WTC11 (cell line): ENCODE measurements at regions not wholly inside any gene's neighbourhood (a gene's known extent, or its start where the extent isn't known, plus 50 kb on each side); places are given as distances from the start of the nearest gene placed in this dataset.

Experiments
- E2F1 ChIP-seq: sonication (generic); formaldehyde crosslinking; IDR thresholded peaks from 2 replicates; pipeline ENCODE4 v1.8.0; 2022; ENCODE audit warnings: mild to moderate bottlenecking, missing genetic modification reagents
- ESRRA ChIP-seq: sonication (generic); formaldehyde crosslinking; IDR thresholded peaks from 2 replicates; pipeline ENCODE4 v1.8.1; 2022; ENCODE audit warnings: mild to moderate bottlenecking, missing genetic modification reagents, borderline replicate concordance
- MXD4 ChIP-seq: fragments of 250-450 bp; sonication (Bioruptor Pico); IDR thresholded peaks from 2 replicates; pipeline ENCODE4 v1.8.0; 2021; ENCODE audit warnings: mild to moderate bottlenecking, moderate library complexity, borderline replicate concordance
- MYBL2 ChIP-seq: sonication (generic); formaldehyde crosslinking; IDR thresholded peaks from 2 replicates; pipeline ENCODE4 v1.8.1; 2023; ENCODE audit warnings: mild to moderate bottlenecking, moderate library complexity, missing genetic modification reagents
- RELA ChIP-seq: sonication (generic); formaldehyde crosslinking; IDR thresholded peaks from 2 replicates; pipeline ENCODE4 v1.8.1; 2022; ENCODE audit warnings: missing genetic modification reagents, mild to moderate bottlenecking, borderline replicate concordance
- ZNF138 ChIP-seq: sonication (generic); formaldehyde crosslinking; conservative IDR thresholded peaks from 2 replicates; pipeline ENCODE4 v1.8.1; 2022; ENCODE audit warnings: mild to moderate bottlenecking, moderate library complexity, missing genetic modification reagents
- ZNF416 ChIP-seq: fragments of 250-450 bp; sonication (Bioruptor Pico); IDR thresholded peaks from 2 replicates; pipeline ENCODE4 v1.9.0; 2021; ENCODE audit warnings: mild to moderate bottlenecking, inconsistent platforms
- ZNF532 ChIP-seq: fragments of 250-450 bp; sonication (Bioruptor Pico); IDR thresholded peaks from 2 replicates; pipeline ENCODE4 v1.9.0; 2021; ENCODE audit warnings: mild to moderate bottlenecking, borderline replicate concordance
- TF ChIP-seq, protein P1 (sequence below): fragments of 200-600 bp; IDR thresholded peaks from 2 replicates; pipeline ENCODE4 v1.8.0; 2022; ENCODE audit warnings: antibody characterized with exemption

DNA sequence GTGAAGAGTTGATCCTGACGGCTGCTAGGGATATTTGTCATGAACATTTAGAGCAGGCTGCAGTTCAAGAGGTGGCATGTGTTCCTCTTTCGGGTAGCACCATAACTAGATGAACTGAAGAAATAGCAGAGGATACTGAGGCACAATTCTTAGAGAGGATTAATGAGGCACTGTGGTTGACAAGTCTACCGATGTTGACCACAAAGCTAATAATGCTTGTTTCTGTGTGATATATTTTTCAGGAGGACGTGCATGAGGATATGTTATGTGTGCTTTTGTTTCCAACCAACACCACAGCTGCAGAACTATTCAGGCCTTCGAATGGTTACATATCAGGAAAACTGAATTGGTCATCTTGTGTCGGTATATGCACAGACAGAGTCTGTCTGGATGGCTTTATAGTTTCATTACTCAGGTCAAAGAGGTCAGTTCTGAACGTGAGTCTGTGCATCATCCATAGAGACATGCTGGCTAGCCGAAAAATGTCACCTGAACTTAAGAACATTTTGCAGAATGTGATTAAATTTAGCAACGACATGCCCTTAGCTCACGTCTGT, 210.1 kb upstream of the IRS2 start:
- TF ChIP-seq ZNF416 (CRISPR knock-in tag) (no peak), ZNF532 (CRISPR knock-in tag) (no peak), RELA (CRISPR knock-in tag) (no peak), MYBL2 (no peak), ZNF138 (no peak), ESRRA (CRISPR knock-in tag) (no peak), E2F1 (CRISPR knock-in tag) (no peak), MXD4 (CRISPR knock-in tag) (no peak)
- TF ChIP-seq, protein P1, sequence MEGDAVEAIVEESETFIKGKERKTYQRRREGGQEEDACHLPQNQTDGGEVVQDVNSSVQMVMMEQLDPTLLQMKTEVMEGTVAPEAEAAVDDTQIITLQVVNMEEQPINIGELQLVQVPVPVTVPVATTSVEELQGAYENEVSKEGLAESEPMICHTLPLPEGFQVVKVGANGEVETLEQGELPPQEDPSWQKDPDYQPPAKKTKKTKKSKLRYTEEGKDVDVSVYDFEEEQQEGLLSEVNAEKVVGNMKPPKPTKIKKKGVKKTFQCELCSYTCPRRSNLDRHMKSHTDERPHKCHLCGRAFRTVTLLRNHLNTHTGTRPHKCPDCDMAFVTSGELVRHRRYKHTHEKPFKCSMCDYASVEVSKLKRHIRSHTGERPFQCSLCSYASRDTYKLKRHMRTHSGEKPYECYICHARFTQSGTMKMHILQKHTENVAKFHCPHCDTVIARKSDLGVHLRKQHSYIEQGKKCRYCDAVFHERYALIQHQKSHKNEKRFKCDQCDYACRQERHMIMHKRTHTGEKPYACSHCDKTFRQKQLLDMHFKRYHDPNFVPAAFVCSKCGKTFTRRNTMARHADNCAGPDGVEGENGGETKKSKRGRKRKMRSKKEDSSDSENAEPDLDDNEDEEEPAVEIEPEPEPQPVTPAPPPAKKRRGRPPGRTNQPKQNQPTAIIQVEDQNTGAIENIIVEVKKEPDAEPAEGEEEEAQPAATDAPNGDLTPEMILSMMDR, result no peak
